IPS DF 6.9 (cell line): ENCODE measurements at regions not wholly inside any gene's neighbourhood (a gene's known extent, or its start where the extent isn't known, plus 50 kb on each side); places are given as distances from the start of the nearest gene placed in this dataset.
"Not testable (repeated sequence)": the region's sequence is repeated elsewhere in the genome, so short reads cannot be mapped to it uniquely, and the experiment has no call there.

ENCODE experiments used
- DNase-seq: peaks from one replicate; pipeline ENCODE4 v3.0.0-alpha.2; 2013; ENCODE audit warnings: low read depth, low spot score
- H3K27ac ChIP-seq: one replicate; pipeline ENCODE4 v1.5.1; 2013; ENCODE audit warnings: low read length, control low read depth
- H3K27me3 ChIP-seq: 2 replicates; pipeline ENCODE4 v1.6.1; 2013; ENCODE audit warnings: mild to moderate bottlenecking, low read length; ENCODE audit not compliant: control insufficient read depth, insufficient read depth
- H3K36me3 ChIP-seq: 2 replicates; pipeline ENCODE4 v1.6.1; 2013; ENCODE audit warnings: low read length; ENCODE audit not compliant: control insufficient read depth, insufficient read depth
- H3K4me1 ChIP-seq: 2 replicates; pipeline ENCODE4 v1.6.1; 2013; ENCODE audit warnings: low read length; ENCODE audit not compliant: control insufficient read depth, insufficient read depth
- H3K4me3 ChIP-seq: 2 replicates; pipeline ENCODE4 v1.5.1; 2013; ENCODE audit warnings: mild to moderate bottlenecking, low read length
- H3K9me3 ChIP-seq: 2 replicates; pipeline ENCODE4 v1.6.1; 2013; ENCODE audit warnings: low read length, inconsistent platforms; ENCODE audit not compliant: control insufficient read depth, insufficient read depth
- WGBS: extraction: QIAGEN DNeasy Blood & Tissue Kit; methylation state at CpG from one replicate; pipeline ENCODE4 v1.1.7; 2013; ENCODE audit warnings: mixed read lengths, missing lambda C conversion rate; ENCODE audit not compliant: insufficient read length, insufficient coverage; 5-methylcytosine and 5-hydroxymethylcytosine counted together

GRCh38 chr14:36420149-36420687 lies 99.8 kb upstream of the MBIP start:
- H3K9me3 ChIP-seq: no peaks in the 10 kb centered on the region
- no peak overlapping the region for H3K27ac ChIP-seq
- no peak overlapping the region for H3K4me3 ChIP-seq
- no CpG with 5 or more reads among the region's 4 CpGs for WGBS
- no peaks in the 10 kb centered on the region for H3K36me3 ChIP-seq
- no peak for DNase-seq
- H3K27me3 ChIP-seq: no peaks in the 10 kb centered on the region
- no peaks in the 10 kb centered on the region for H3K4me1 ChIP-seq

- no peak overlapping the region for H3K4me3 ChIP-seq
- H3K27ac ChIP-seq: no peak overlapping the region
- no peaks in the 10 kb centered on the region for H3K36me3 ChIP-seq
- no peak for DNase-seq
- no peaks in the 10 kb centered on the region for H3K4me1 ChIP-seq
- no peaks in the 10 kb centered on the region for H3K27me3 ChIP-seq
- H3K9me3 ChIP-seq: no peaks in the 10 kb centered on the region
Observed at GRCh38 chr14:36418937-36419336, 98.5 kb upstream of the MBIP start.

GRCh38 chr14:36411951-36412350 lies 91.5 kb upstream of the MBIP start:
- not testable (repeated sequence) for DNase-seq, H3K9me3 ChIP-seq, H3K4me1 ChIP-seq, H3K36me3 ChIP-seq, H3K27me3 ChIP-seq, H3K27ac ChIP-seq, H3K4me3 ChIP-seq
- no CpG with 5 or more reads among the region's 17 CpGs for WGBS

DNA sequence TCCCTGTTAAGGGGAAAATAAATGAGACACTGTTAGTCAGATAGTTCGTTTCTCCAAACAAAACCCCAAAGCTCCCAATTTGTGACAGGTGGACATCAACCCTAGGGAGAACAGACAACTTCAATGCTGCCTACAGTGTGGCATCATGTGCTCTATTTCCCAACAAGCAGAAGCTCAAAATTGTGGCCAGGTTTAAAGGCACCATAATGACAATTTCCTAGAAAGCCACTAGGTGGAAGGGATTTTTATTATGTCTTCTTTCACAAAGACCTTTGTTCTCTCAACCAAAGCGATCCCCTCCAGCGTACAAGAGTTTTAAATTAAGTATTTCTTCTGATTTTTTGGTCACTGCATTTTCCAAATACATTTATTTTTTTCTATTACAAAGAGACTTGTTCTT lies 88.0 kb upstream of the MBIP start:
- no peaks in the 10 kb centered on the region for H3K9me3 ChIP-seq
- no peaks in the 10 kb centered on the region for H3K27me3 ChIP-seq
- DNase-seq: no peak
- H3K4me1 ChIP-seq: no peaks in the 10 kb centered on the region
- H3K27ac ChIP-seq: no peak overlapping the region
- no CpG with 5 or more reads among the region's 3 CpGs for WGBS
- H3K36me3 ChIP-seq: no peaks in the 10 kb centered on the region
- no peak overlapping the region for H3K4me3 ChIP-seq

- H3K4me3 ChIP-seq: no peak overlapping the region
- no peak overlapping the region for H3K27ac ChIP-seq
- DNase-seq: no peak
- H3K4me1 ChIP-seq: no peaks in the 10 kb centered on the region
- no peaks in the 10 kb centered on the region for H3K27me3 ChIP-seq
- no peaks in the 10 kb centered on the region for H3K9me3 ChIP-seq
- no peaks in the 10 kb centered on the region for H3K36me3 ChIP-seq
- WGBS: no CpG with 5 or more reads among the region's 1 CpG
Observed at GRCh38 chr14:36405589-36406274, 85.3 kb upstream of the MBIP start.

- DNase-seq: no peak
- no peaks in the 10 kb centered on the region for H3K27me3 ChIP-seq
- WGBS: no CpG with 5 or more reads among the region's 2 CpGs
Observed at GRCh38 chr14:36402867-36403266, 82.4 kb upstream of the MBIP start.

DNA sequence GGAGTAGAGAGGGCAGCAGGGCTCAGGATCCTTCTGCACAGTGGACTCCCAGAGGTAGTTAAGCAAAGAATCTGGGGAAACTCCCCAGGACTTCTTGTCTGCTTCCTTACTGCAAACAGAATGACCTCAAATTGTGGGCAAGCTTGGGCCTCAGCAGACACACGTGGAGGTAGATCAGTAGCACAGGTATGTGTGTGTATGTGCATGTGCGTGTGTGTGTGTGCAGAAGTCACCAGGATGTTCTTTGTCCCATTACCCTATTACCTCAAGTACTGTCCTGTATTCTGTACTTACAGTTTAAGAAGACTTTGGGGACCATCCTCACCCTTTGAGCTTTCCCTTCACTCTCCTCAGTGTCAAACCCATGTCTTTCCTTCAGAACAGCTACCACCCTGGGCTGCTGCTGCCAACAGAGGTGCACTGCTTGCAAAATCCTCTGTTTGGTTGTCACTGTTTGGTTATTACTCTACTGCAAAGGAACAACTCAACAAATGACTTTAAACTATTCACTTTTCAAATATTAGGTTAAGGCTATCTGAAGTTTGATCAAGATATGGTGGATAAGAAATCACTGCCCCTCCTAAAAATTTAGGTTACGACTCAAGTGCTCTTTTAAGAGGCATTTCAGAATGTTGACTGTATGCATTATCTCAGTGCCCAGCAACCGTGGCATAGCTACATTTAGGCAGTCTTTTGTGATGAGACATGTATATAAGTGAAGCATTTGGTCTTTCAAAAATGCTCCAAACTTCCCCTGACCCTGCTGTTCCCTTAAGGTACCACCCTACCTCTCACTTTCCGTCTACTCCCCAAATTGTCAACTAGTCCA lies 78.2 kb upstream of the MBIP start:
- no peaks in the 10 kb centered on the region for H3K27me3 ChIP-seq

More at GRCh38 chr14:36402867-36403266, 82.4 kb upstream of the MBIP start:
- no peak overlapping the region for H3K4me3 ChIP-seq
- no peaks in the 10 kb centered on the region for H3K36me3 ChIP-seq
- no peak overlapping the region for H3K27ac ChIP-seq
- H3K9me3 ChIP-seq: no peaks in the 10 kb centered on the region
- no peaks in the 10 kb centered on the region for H3K4me1 ChIP-seq

DNA sequence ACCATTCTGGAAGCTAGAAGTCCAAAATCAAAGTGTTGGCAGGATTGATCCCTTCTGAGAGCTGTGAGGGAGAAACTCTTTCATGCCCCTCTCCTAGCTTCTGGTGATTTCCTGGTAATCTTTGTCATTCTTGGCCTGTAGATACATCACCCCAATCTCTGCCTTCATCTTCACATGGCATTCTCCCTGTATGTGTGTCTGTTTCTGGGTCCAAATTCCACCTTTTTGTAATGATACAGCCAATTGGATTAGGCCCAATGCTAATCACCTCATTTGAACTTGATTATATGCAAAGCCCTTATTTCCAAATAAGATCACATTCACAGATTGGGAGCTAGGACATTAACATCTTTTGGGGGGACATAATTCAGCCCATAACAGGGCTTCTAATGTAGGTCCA lies 76.9 kb upstream of the MBIP start:
- Histone ChIP-seq H3K36me3 (no peaks in the 10 kb centered on the region), H3K4me1 (no peaks in the 10 kb centered on the region), H3K9me3 (no peaks in the 10 kb centered on the region), H3K4me3 (no peak overlapping the region), H3K27ac (no peak overlapping the region), H3K27me3 (no peaks in the 10 kb centered on the region)
- DNase-seq: no peak

More for the DNA sequence above, 78.2 kb upstream of the MBIP start:
- WGBS: no CpG with 5 or more reads among the region's 5 CpGs
- H3K27ac ChIP-seq: no peak overlapping the region
- no peak overlapping the region for H3K4me3 ChIP-seq
- no peaks in the 10 kb centered on the region for H3K4me1 ChIP-seq
- DNase-seq: no peak
- no peaks in the 10 kb centered on the region for H3K36me3 ChIP-seq
- no peaks in the 10 kb centered on the region for H3K9me3 ChIP-seq

- H3K36me3 ChIP-seq: no peaks in the 10 kb centered on the region
- no peaks in the 10 kb centered on the region for H3K27me3 ChIP-seq
- no peaks in the 10 kb centered on the region for H3K9me3 ChIP-seq
- no peak for DNase-seq
- H3K27ac ChIP-seq: no peak overlapping the region
- H3K4me3 ChIP-seq: no peak overlapping the region
- no peaks in the 10 kb centered on the region for H3K4me1 ChIP-seq
Observed at GRCh38 chr14:36396798-36397197, 76.4 kb upstream of the MBIP start.

- H3K4me3 ChIP-seq: no peak overlapping the region
- no peaks in the 10 kb centered on the region for H3K27me3 ChIP-seq
Observed at GRCh38 chr14:36394593-36394992, 74.2 kb upstream of the MBIP start.

GRCh38 chr14:36390718-36391117 lies 70.3 kb upstream of the MBIP start:
- no CpG with 5 or more reads among the region's 4 CpGs for WGBS
- Histone ChIP-seq H3K36me3 (no peaks in the 10 kb centered on the region), H3K27me3 (no peaks in the 10 kb centered on the region), H3K27ac (no peak overlapping the region), H3K9me3 (no peaks in the 10 kb centered on the region), H3K4me1 (no peaks in the 10 kb centered on the region), H3K4me3 (no peak overlapping the region)
- no peak for DNase-seq

More at GRCh38 chr14:36394593-36394992, 74.2 kb upstream of the MBIP start:
- H3K27ac ChIP-seq: no peak overlapping the region
- no peaks in the 10 kb centered on the region for H3K36me3 ChIP-seq
- no peaks in the 10 kb centered on the region for H3K4me1 ChIP-seq
- WGBS: no CpG with 5 or more reads among the region's 1 CpG
- no peaks in the 10 kb centered on the region for H3K9me3 ChIP-seq
- no peak for DNase-seq
